Stimulated activated CD8-positive, alpha-beta memory T cell treated with anti-CD3 and anti-CD28 coated beads, Interleukin-2, amount 100 ng/mL, for 48 hours (primary cell): ENCODE measurements at regions not wholly inside any gene's neighbourhood (a gene's known extent, or its start where the extent isn't known, plus 50 kb on each side); places are given as distances from the start of the nearest gene placed in this dataset.

Source experiments
- DNase-seq, 2 donors: peaks; one replicate each; pipeline ENCODE4 v3.0.0-alpha.2; 2020; ENCODE audit warnings: low read depth in 2 of 2

DNA sequence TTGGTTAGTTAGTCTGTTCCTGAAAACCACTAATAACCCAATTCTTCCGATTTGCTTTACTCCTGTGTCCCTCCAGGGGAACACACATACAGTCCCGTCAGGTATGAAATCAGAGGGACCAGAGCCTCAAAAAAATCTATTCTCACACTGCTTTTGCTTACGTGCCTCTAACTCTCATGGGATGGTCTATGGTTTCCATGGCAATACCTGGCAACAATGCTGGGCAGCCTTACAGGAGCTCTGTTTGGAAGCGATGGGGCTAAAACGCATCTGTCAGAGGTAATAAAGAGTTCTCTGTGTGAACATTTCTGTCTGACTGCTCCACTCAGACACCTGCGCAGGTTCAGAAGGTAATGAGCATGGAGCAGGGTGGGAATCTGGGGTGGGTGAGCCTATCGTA is 376.2 kb downstream of the GXYLT1 start:
- no peak for DNase-seq

- no peak for DNase-seq
Measured at GRCh38 chr12:41762691-41763090, 382.0 kb downstream of the GXYLT1 start.

DNA sequence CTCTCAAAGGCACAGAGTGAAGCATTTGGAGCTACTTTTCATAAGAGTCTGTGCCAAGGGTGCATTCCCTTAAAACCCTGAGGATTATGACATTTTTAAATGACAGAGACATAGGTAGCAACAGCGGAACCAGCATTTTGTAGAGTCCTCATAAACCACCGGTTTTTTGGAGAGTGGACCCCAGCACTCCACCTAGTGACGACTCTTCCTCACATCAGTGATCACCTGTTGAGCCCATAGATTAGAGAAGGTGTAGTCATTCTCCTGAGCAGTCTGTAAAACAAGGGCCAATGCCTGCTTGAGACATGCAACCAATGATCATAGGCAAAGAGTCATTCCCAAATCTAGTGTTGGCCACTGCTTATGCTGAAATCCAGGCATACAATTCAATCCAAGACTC is 399.1 kb downstream of the GXYLT1 start:
- DNase-seq, result no peak

- no peak for DNase-seq
Measured at GRCh38 chr12:41743835-41744234, 400.8 kb downstream of the GXYLT1 start.

GRCh38 chr12:41739066-41739465 is 405.6 kb downstream of the GXYLT1 start:
- no peak for DNase-seq

GRCh38 chr12:41737423-41737822 is 407.3 kb downstream of the GXYLT1 start:
- no peak for DNase-seq

GRCh38 chr12:41736436-41736835 is 408.2 kb downstream of the GXYLT1 start:
- no peak for DNase-seq

GRCh38 chr12:41731691-41732090 is 413.0 kb downstream of the GXYLT1 start:
- no peak for DNase-seq

DNA sequence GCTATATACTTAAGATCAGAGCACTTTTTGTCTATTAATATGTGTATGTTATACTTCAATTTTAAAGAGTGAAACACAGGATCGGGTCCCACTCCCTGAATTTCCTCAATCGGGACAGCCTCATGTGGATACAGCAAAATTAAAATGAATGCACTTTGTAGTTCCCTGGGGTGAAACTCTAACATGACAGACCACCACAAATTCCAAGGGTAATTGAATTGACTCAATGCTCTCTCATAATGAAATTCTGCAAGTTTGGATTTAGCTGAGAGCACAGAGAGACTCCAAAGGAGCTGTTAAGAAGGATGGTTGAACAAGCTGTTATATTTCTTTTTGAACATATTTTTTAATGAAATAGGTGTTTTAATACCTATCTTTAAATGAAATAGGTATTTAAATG is 413.6 kb downstream of the GXYLT1 start:
- DNase-seq, result no peak

- DNase-seq, result no peak
Measured at GRCh38 chr12:41724216-41724615, 420.5 kb downstream of the GXYLT1 start.

GRCh38 chr12:41719214-41719613 is 425.5 kb downstream of the GXYLT1 start:
- DNase-seq, result no peak

- no peak for DNase-seq
Measured at GRCh38 chr12:41715256-41715655, 429.4 kb downstream of the GXYLT1 start.

GRCh38 chr12:41709463-41710285 is 435.0 kb downstream of the GXYLT1 start:
- no peak for DNase-seq

GRCh38 chr12:41709012-41709411 is 435.7 kb downstream of the GXYLT1 start:
- DNase-seq, result no peak

- DNase-seq, result no peak
Measured at GRCh38 chr12:41706376-41706775, 438.3 kb downstream of the GXYLT1 start.

- no peak for DNase-seq
Measured at GRCh38 chr12:41701943-41702601, 442.6 kb downstream of the GXYLT1 start.

- DNase-seq, result no peak
Measured at GRCh38 chr12:41700940-41701339, 443.7 kb downstream of the GXYLT1 start.

GRCh38 chr12:41699658-41700057 is 445.0 kb downstream of the GXYLT1 start:
- no peak for DNase-seq

DNA sequence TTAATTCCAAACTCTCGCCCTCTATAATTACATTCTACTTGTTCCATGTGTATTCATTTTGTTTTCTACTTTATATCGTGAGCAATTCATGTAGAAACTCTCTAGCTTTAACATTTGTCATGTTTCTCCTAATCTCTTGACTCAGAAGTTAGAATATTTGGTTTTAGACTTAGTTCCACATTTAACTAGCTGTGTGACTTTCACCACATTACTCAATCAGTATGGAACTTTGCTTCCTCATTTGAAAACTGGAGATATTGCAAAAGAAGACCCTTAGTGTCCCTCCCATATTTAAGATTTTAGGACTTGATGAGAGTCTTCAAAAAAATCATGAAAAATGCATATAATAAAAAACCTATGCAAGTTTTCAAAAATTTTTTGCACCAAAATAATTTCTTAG is 447.5 kb downstream of the GXYLT1 start:
- no peak for DNase-seq

GRCh38 chr12:41684997-41685396 is 459.7 kb downstream of the GXYLT1 start:
- DNase-seq, result no peak

DNA sequence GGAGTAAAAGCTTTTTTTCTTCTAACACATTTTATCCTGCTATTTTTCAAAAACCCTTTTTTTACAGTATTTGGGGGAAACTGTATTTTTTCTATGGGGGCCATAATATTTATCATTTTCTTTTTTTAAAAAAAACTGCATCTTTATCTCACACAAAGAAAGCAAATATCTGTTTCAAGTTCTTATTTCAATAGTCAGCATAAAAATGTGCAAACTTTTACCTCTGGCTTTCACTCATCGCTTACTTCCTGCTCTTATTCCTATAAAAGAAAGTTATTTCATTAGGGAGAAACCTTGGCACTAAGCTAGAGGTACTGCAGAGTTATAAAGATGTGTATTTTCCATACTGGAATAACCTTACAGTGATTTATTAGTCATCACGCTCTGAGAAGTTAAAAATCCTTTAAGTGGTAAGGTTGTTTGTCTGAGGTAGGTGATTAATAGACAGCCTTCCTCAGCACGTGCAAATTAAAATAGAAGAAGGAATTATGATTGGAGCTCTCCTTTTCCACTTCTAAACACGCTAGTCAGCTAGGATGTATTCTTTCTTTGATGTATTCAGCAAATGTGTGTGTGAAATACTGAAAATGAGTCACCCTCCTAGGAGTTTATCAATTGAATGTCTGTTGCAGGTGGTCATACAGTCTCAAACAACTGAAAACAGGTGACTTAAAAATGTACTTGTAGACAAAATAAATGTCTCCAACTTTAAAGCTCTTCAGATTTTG is 461.0 kb downstream of the GXYLT1 start:
- no peak for DNase-seq

GRCh38 chr12:41683023-41683422 is 461.7 kb downstream of the GXYLT1 start:
- DNase-seq, result no peak

DNA sequence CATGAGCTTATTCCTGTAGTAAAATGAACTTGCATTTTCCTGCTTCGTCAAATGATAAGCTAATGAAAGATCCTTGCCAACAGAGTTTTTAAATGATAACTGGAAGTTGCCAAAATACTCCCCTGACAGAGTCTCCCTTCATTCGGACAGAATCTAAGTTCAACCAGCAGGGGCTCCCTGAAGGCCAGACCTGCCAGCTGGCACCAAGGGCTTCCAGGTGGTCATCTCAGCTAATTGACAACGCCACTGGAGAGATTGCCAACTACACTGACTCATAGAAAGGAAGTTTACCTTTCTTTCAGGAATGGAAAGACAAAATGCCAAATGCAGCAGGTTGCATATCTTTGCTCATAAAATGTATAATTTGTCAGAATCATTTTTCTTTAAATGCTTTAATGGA is 462.8 kb downstream of the GXYLT1 start:
- no peak for DNase-seq
